Breast epithelium (tissue), 4 donors: ENCODE measurements at regions not wholly inside any gene's neighbourhood (a gene's known extent, or its start where the extent isn't known, plus 50 kb on each side); places are given as distances from the start of the nearest gene placed in this dataset.

Experiments used
- DNase-seq, 2 donors: peaks; one replicate each; pipeline ENCODE4 v3.0.0-alpha.2; 2019; ENCODE audit warnings: low spot score in 2 of 2
- H3K27ac ChIP-seq, 2 donors: fragments of 200-600 bp; sonication (generic) in 1 of 2; one replicate each; pipeline ENCODE4 v1.5.1; 2016 to 2019; ENCODE audit warnings: mild to moderate bottlenecking in 1 of 2
- H3K27me3 ChIP-seq, 2 donors: fragments of 200-600 bp; sonication (generic) in 1 of 2; one replicate each; pipeline versions ENCODE4 v1.5.1 to v1.6.0; 2017 to 2019; ENCODE audit warnings: control low read depth in 1 of 2, mild to moderate bottlenecking in 1 of 2
- H3K36me3 ChIP-seq: fragments of 200-600 bp; one replicate; pipeline ENCODE4 v1.5.1; 2019
- H3K4me1 ChIP-seq, 2 donors: fragments of 200-600 bp; sonication (generic); one replicate each; pipeline ENCODE4 v1.5.1; 2016 to 2019; ENCODE audit warnings: control low read depth in 1 of 2
- H3K4me3 ChIP-seq, 3 donors: fragments of 200-600 bp; sonication (generic); 1 replicate in 2 of 3; 2 replicates in 1 of 3; pipeline ENCODE4 v1.5.1; 2016 to 2019; ENCODE audit warnings: mild to moderate bottlenecking in 3 of 3, moderate library complexity in 2 of 3
- H3K9me3 ChIP-seq, 2 donors: fragments of 200-600 bp; sonication (generic) in 1 of 2; one replicate each; pipeline ENCODE4 v1.5.1; 2016 to 2019; ENCODE audit warnings: control low read depth in 1 of 2
- CTCF ChIP-seq, 3 donors: fragments of 450-650 bp; IDR thresholded peaks; one replicate each; pipeline ENCODE4 v1.5.1; 2016 to 2017; ENCODE audit warnings: antibody characterized with exemption in 3 of 3, mild to moderate bottlenecking in 3 of 3, moderate library complexity in 3 of 3
- POLR2A ChIP-seq: fragments of 450-650 bp; IDR thresholded peaks from one replicate; pipeline ENCODE4 v1.6.1; 2016; ENCODE audit warnings: antibody characterized with exemption, mild to moderate bottlenecking, moderate library complexity
- POLR2AphosphoS5 ChIP-seq, 3 donors: sonication (generic); formaldehyde crosslinking; IDR thresholded peaks; one replicate each; pipeline ENCODE4 v1.6.1; 2017; ENCODE audit warnings: antibody characterized with exemption in 3 of 3
- intact Hi-C: fragments of 100-400 bp; cut with DNase I; formaldehyde crosslinking; loops from one replicate; pipeline ENCODE4 v1.15.1; 2023; ENCODE audit warnings: low total_unique reads

GRCh38 chr2:34985474-34985873 lies 1370.1 kb upstream of the CRIM1 start:
- Histone ChIP-seq H3K36me3 (no peaks in the 10 kb centered on the region), H3K27ac (no peak overlapping the region), H3K4me1 (no peaks in the 10 kb centered on the region), H3K27me3 (no peaks in the 10 kb centered on the region), H3K4me3 (no peak overlapping the region), H3K9me3 (peaks cover 0 to 4% of the 10 kb centered on the region in 2 donors)
- TF ChIP-seq CTCF (IDR thresholded peaks at IDR 0.05) (no peak), POLR2A (no peak), POLR2AphosphoS5 (IDR thresholded peaks at IDR 0.05) (no peak)
- intact Hi-C loops = no loop called here
- no peak for DNase-seq

GRCh38 chr2:34980689-34981088 lies 1374.9 kb upstream of the CRIM1 start:
- no peak for TF ChIP-seq POLR2A
- no peak for TF ChIP-seq CTCF (IDR thresholded peaks at IDR 0.05)
- no peak for TF ChIP-seq POLR2AphosphoS5 (IDR thresholded peaks at IDR 0.05)
- peaks cover 0 to 4% of the 10 kb centered on the region in 2 donors for H3K9me3 ChIP-seq
- H3K4me1 ChIP-seq = no peaks in the 10 kb centered on the region
- H3K36me3 ChIP-seq = no peaks in the 10 kb centered on the region
- DNase-seq = no peak
- H3K27ac ChIP-seq = no peak overlapping the region
- H3K4me3 ChIP-seq = no peak overlapping the region
- no peaks in the 10 kb centered on the region for H3K27me3 ChIP-seq
- intact Hi-C loops = no loop called here

GRCh38 chr2:34979148-34979547 lies 1376.4 kb upstream of the CRIM1 start:
- no peak for TF ChIP-seq POLR2A
- no peak for TF ChIP-seq POLR2AphosphoS5 (IDR thresholded peaks at IDR 0.05)
- TF ChIP-seq CTCF (IDR thresholded peaks at IDR 0.05) = no peak
- Histone ChIP-seq H3K4me1 (no peaks in the 10 kb centered on the region), H3K4me3 (no peak overlapping the region), H3K27me3 (no peaks in the 10 kb centered on the region), H3K9me3 (peaks cover 0 to 3% of the 10 kb centered on the region in 2 donors), H3K36me3 (no peaks in the 10 kb centered on the region), H3K27ac (no peak overlapping the region)
- intact Hi-C loops = no loop called here
- DNase-seq = no peak

- TF ChIP-seq POLR2AphosphoS5 (IDR thresholded peaks at IDR 0.05) = no peak
- no peak for TF ChIP-seq CTCF (IDR thresholded peaks at IDR 0.05)
- TF ChIP-seq POLR2A = no peak
- no peaks in the 10 kb centered on the region for H3K4me1 ChIP-seq
- no peaks in the 10 kb centered on the region for H3K27me3 ChIP-seq
- intact Hi-C loops = no loop called here
- no peak overlapping the region for H3K4me3 ChIP-seq
- no peak for DNase-seq
- H3K9me3 ChIP-seq = no peaks in the 10 kb centered on the region
- no peak overlapping the region for H3K27ac ChIP-seq
- H3K36me3 ChIP-seq = no peaks in the 10 kb centered on the region
Observed at GRCh38 chr2:34961822-34962221, 1362.7 kb upstream of the FAM98A start.

GRCh38 chr2:34954758-34955157 lies 1355.7 kb upstream of the FAM98A start:
- intact Hi-C loops = no loop called here
- Histone ChIP-seq H3K27ac (no peak overlapping the region), H3K27me3 (no peaks in the 10 kb centered on the region), H3K36me3 (no peaks in the 10 kb centered on the region), H3K4me3 (no peak overlapping the region), H3K4me1 (no peaks in the 10 kb centered on the region), H3K9me3 (no peaks in the 10 kb centered on the region)
- no peak for TF ChIP-seq POLR2AphosphoS5 (IDR thresholded peaks at IDR 0.05)
- no peak for TF ChIP-seq POLR2A
- no peak for TF ChIP-seq CTCF (IDR thresholded peaks at IDR 0.05)
- DNase-seq = no peak
